Neural crest cell (in vitro differentiated cells): ENCODE measurements at regions not wholly inside any gene's neighbourhood (a gene's known extent, or its start where the extent isn't known, plus 50 kb on each side); places are given as distances from the start of the nearest gene placed in this dataset.

Experiments used
- DNase-seq: peaks from one replicate; pipeline ENCODE4 v3.0.0; 2021; ENCODE audit warnings: low read depth, mixed read lengths, low spot score
- H3K27ac Mint-ChIP-seq: one replicate; pipeline ENCODE4 v1.8.0; 2021; ENCODE audit warnings: mild to moderate bottlenecking, mixed read lengths; ENCODE audit not compliant: unreplicated experiment
- H3K27me3 Mint-ChIP-seq: 2 replicates; pipeline ENCODE4 v1.8.0; 2021; ENCODE audit warnings: low read depth, mild to moderate bottlenecking, mixed read lengths
- H3K36me3 Mint-ChIP-seq: 2 replicates; pipeline ENCODE4 v1.8.0; 2021; ENCODE audit warnings: low read depth, mild to moderate bottlenecking, mixed read lengths
- H3K4me1 Mint-ChIP-seq: 2 replicates; pipeline ENCODE4 v1.8.0; 2021; ENCODE audit warnings: mixed read lengths
- H3K4me3 Mint-ChIP-seq: one replicate; pipeline ENCODE4 v1.8.0; 2021; ENCODE audit warnings: mild to moderate bottlenecking, mixed read lengths
- H3K9me3 Mint-ChIP-seq: 2 replicates; pipeline ENCODE4 v1.8.0; 2021; ENCODE audit warnings: mixed read lengths
- TF ChIP-seq, protein P1 (sequence below): fragments of 200-600 bp; sonication (generic); conservative IDR thresholded peaks from 2 replicates; pipeline ENCODE4 v1.5.0; 2021; ENCODE audit warnings: antibody characterized with exemption, mild to moderate bottlenecking

DNA sequence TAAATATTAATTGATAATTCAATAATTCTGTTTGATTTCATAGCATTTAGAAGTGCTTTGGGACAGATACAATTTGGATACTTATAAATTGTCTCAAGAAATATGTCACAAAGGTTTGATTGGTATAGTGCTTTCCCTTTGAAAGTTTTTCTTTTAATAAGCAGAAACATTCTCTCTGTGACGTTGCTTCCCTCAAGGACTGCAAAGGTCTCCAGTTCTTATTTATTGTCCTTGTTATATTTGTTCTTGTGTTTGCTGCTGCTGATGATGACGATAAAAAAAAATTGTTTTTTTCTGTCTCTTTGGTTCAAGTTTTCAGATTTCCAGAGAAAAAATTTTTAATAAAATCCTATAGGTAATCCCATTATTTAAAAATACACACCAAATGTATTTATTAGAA is 176.3 kb upstream of the CLEC14A start:
- Mint-ChIP-seq H3K27me3 (no peaks in the 10 kb centered on the region), H3K4me3 (no peak overlapping the region), H3K36me3 (no peaks in the 10 kb centered on the region)

DNA sequence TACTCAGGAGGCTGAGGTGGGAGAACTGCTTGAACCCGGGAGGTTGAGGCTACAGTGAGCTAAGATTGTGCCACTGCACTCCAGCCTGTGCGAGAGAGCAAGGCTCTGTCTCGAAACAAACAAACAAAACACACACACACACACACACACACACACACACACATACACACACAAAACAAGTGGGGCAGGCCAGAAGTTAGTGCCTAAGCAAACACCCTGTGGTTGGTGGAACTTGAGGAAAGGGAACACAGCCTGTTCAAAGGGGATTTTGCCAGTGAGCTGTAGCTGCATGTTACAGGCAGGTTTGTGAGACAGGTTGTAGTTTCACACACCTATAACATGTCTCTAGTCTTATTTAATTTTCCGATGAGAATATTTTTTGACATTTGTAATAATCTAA is 175.3 kb upstream of the CLEC14A start:
- Mint-ChIP-seq H3K36me3 (no peaks in the 10 kb centered on the region), H3K4me3 (no peak overlapping the region), H3K4me1 (no peaks in the 10 kb centered on the region), H3K27ac (no peak overlapping the region), H3K27me3 (no peaks in the 10 kb centered on the region), H3K9me3 (no peaks in the 10 kb centered on the region)
- no peak for DNase-seq
- TF ChIP-seq, protein P1, sequence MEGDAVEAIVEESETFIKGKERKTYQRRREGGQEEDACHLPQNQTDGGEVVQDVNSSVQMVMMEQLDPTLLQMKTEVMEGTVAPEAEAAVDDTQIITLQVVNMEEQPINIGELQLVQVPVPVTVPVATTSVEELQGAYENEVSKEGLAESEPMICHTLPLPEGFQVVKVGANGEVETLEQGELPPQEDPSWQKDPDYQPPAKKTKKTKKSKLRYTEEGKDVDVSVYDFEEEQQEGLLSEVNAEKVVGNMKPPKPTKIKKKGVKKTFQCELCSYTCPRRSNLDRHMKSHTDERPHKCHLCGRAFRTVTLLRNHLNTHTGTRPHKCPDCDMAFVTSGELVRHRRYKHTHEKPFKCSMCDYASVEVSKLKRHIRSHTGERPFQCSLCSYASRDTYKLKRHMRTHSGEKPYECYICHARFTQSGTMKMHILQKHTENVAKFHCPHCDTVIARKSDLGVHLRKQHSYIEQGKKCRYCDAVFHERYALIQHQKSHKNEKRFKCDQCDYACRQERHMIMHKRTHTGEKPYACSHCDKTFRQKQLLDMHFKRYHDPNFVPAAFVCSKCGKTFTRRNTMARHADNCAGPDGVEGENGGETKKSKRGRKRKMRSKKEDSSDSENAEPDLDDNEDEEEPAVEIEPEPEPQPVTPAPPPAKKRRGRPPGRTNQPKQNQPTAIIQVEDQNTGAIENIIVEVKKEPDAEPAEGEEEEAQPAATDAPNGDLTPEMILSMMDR: no peak

More for the DNA sequence above, 176.3 kb upstream of the CLEC14A start:
- no peaks in the 10 kb centered on the region for H3K4me1 Mint-ChIP-seq
- H3K27ac Mint-ChIP-seq: no peak overlapping the region
- no peaks in the 10 kb centered on the region for H3K9me3 Mint-ChIP-seq
- DNase-seq: no peak
- TF ChIP-seq, protein P1: no peak

DNA sequence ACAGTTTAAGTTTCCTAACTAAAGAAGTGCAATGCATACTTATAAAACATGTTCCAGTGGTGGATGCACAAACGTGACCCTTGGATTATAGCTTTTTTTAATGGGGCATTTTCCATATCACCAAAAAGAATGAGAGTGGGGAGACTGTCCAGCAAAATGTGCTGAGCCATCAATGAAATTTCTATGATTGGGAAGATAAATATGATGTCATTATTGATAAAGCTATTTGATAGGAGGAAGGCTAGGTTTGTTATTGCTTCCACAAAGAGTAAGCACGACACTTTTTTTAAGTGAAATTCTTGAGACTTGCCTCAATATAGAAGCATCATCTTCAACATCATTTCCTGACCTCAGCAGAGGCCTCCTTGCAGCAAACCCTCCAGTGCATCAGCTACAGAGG is 174.6 kb upstream of the CLEC14A start:
- no peaks in the 10 kb centered on the region for H3K36me3 Mint-ChIP-seq
- H3K27ac Mint-ChIP-seq: no peak overlapping the region
- no peaks in the 10 kb centered on the region for H3K27me3 Mint-ChIP-seq
- no peak overlapping the region for H3K4me3 Mint-ChIP-seq
- no peak for DNase-seq
- TF ChIP-seq, protein P1: no peak
- H3K4me1 Mint-ChIP-seq: no peaks in the 10 kb centered on the region
- H3K9me3 Mint-ChIP-seq: no peaks in the 10 kb centered on the region

DNA sequence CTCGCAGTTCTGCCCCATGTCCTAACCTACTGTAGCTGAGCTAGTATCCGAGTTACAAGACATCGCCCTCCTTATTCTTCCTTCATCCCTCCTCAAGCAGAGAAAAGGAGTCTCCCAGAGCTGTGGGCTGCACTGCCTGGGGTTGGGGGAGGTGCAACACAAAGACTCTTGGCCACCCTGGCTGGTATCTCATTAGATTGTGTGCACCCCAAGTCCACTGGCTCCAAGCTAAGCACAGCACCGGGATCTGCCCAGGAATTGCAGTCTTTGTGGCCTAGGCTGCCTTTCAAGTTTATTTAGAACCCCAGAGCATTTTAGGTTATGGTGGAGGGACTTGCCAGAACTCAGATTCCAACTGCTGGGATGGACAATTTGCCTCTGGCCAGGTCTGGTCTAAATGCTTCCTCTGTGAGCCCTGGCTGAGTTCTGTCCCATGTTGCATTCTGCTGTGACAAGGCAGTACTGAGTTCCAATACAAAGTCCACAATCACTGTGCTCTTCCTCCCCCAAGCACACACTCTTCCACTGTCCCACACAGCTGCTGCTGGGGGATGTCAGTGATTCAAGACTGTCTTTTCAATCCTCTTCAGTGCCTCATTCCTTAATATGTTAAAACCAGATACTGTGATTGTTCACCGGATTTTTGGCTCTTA is 169.6 kb upstream of the CLEC14A start:
- Mint-ChIP-seq H3K27ac (no peak overlapping the region), H3K9me3 (peaks cover 10% of the 10 kb centered on the region), H3K27me3 (no peaks in the 10 kb centered on the region), H3K36me3 (peaks cover 4% of the 10 kb centered on the region), H3K4me1 (peaks cover 4% of the 10 kb centered on the region), H3K4me3 (no peak overlapping the region)
- TF ChIP-seq, protein P1: no peak
- no peak for DNase-seq

DNA sequence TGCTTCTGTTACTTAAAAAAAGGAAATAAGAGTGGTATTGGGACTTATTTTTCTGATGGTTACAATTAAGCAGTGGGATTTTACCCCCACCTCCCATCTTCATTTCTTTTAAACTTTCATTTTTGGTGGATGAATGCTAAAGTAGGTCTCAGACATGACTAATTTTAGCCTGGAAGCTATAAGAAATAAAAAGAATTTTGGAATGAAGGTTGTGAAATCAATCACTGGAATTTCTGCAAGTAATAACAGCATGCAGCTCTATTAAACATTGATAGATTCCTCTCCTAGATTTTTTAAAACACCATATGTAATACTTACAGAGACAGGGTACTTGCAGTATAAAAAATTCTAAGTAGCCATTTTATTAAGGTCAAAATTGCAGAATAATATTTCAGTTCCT is 164.2 kb upstream of the CLEC14A start:
- Mint-ChIP-seq H3K36me3 (peaks cover 4% of the 10 kb centered on the region), H3K27ac (no peak overlapping the region), H3K9me3 (peaks cover 10% of the 10 kb centered on the region), H3K4me3 (no peak overlapping the region), H3K4me1 (peaks cover 15% of the 10 kb centered on the region), H3K27me3 (no peaks in the 10 kb centered on the region)
- TF ChIP-seq, protein P1: no peak
- DNase-seq: no peak
